ENCODE measurements at regions not wholly inside any gene's neighbourhood (a gene's known extent, or its start where the extent isn't known, plus 50 kb on each side); places are given as distances from the start of the nearest gene placed in this dataset.

DNA sequence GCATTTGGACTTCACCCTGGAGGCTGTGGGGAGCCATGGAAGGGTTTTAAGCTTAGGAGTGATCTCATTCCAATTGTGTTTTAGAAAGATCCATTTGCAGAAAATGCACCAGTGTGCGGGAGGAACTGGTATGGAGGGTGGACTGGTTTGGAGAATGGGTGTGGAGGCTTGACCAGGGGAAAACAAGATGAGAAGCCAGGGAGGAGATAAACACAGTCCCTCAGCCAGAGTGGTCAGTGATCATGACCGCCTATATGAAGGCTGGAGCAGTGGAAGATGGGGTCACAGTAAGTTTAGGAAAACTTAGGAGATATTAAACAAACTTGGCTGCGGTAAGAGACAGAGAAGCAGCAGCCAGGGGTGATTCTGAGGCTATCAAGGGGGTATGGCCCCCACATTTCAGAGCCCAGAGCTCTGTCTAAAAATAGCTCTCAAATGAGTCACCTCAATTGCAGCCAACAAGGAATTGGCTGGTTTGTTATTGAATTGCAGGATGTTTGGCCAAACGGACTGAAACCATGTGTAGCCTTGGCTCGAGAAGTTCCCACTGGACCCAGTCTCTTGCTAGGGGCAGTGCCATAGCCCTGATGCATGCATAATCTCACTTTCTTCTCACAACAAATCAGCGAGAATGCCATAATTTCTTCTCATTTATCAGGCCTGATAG lies 159.9 kb upstream of the TOP1 start:
- CTCF ChIA-PET (ENCODE audit: partially characterized antibody): interaction anchor here (0.6 to 1.7 kb wide), 7 partner anchors 8 to 239 kb away, joined by 3 to 7 read pairs (median 4); no protein-coding TSS in a partner anchor
- Histone ChIP-seq H4K5ac (ENCODE audit: insufficient read length, low read depth, low read length) (no peak overlapping the region), H3K18ac (ENCODE audit: extremely low read depth, low read length) (no peak overlapping the region), H2BK5ac (ENCODE audit: low read depth, low read length) (no peak overlapping the region), H2BK15ac (ENCODE audit: low read length) (no peak overlapping the region), H3K23ac (ENCODE audit: insufficient read length) (no peak overlapping the region), H3K56ac (replicated peaks; ENCODE audit: insufficient read length, low read depth, low read length) (no peak overlapping the region), H3K14ac (ENCODE audit: insufficient read length) (no peak overlapping the region), H2BK12ac (ENCODE audit: low read depth, low read length) (no peak overlapping the region), H2BK20ac (ENCODE audit: low read length) (no peak overlapping the region), H3K27me3 (replicated peaks in 1 of 4; ENCODE audit: control insufficient read depth in 3 of 4, extremely low read depth in 1 of 4, insufficient read depth in 3 of 4, low read length in 3 of 4) (no peaks in the 10 kb centered on the region), H3K4me3 (ENCODE audit: extremely low read depth in 1 of 4, insufficient read depth in 2 of 4, low read depth in 3 of 4, low read length in 4 of 4) (no peak overlapping the region), H3K9me3 (ENCODE audit: insufficient read depth in 2 of 2, low read depth in 1 of 2, low read length in 1 of 2) (no peaks in the 10 kb centered on the region), H3K27ac (ENCODE audit: low read depth, low read length) (no peak overlapping the region), H3K4me1 (replicated peaks in 1 of 4; ENCODE audit: control insufficient read depth in 3 of 4, insufficient read depth in 4 of 4, low read length in 3 of 4) (peaks cover 0 to 4% (median 1%) of the 10 kb centered on the region in 4 experiments; a peak in 3 of 7 replicates), H3K9ac (replicated peaks in 1 of 4; ENCODE audit: extremely low read depth in 1 of 4, low read depth in 3 of 4, low read length in 3 of 4) (no peak overlapping the region), H3K79me1 (ENCODE audit: low read depth, low read length) (no peaks in the 10 kb centered on the region), H3K4me2 (ENCODE audit: insufficient read depth in 1 of 2, low read depth in 2 of 2, low read length in 2 of 2) (no peak overlapping the region), H2AFZ (ENCODE audit: low read length) (no peak overlapping the region), H3K36me3 (ENCODE audit: control insufficient read depth in 2 of 4, insufficient read depth in 4 of 4, low read length in 3 of 4) (no peaks in the 10 kb centered on the region), H3K4ac (replicated peaks; ENCODE audit: insufficient read length, low read depth, low read length) (no peak overlapping the region), H4K91ac (replicated peaks; ENCODE audit: insufficient read length, low read length) (no peak overlapping the region), H4K8ac (ENCODE audit: extremely low read depth, insufficient read depth, low read length) (no peak overlapping the region), H3K23me2 (ENCODE audit: low read depth, low read length) (no peaks in the 10 kb centered on the region; the same call in 1 of the 2 replicates), H3K79me2 (ENCODE audit: control insufficient read depth in 1 of 2, insufficient read depth in 2 of 2, low read length in 2 of 2) (no peaks in the 10 kb centered on the region), H2BK120ac (replicated peaks; ENCODE audit: low read depth, low read length) (no peak overlapping the region), H2AK5ac (ENCODE audit: low read depth, low read length) (no peak overlapping the region), H4K20me1 (replicated peaks in 1 of 2; ENCODE audit: control insufficient read depth in 1 of 2, insufficient read depth in 2 of 2, low read length in 2 of 2) (no peaks in the 10 kb centered on the region)
- FAIRE-seq (no peak), DNase-seq (ENCODE audit: low read depth in 1 of 2, low spot score in 2 of 2) (no peak)
- 89% methylated on average over 6 of the region's 6 CpGs; no CpG with 5 or more reads in 1 of the 2 experiments for WGBS, 2 experiments (ENCODE audit: extremely low coverage in 1 of 2, insufficient coverage in 1 of 2, insufficient read length in 1 of 2, insufficient replicate concordance in 2 of 2, low coverage in 1 of 2, low lambda C conversion rate in 2 of 2, missing lambda C conversion rate in 1 of 2)
- POLR2A ChIA-PET (ENCODE audit: partially characterized antibody): no interaction called here
- TF ChIP-seq JUND (IDR thresholded peaks at IDR 0.05; ENCODE audit: low read length): no peak
- no peak for TF ChIP-seq SP1 (IDR thresholded peaks at IDR 0.05; ENCODE audit: low read depth, low read length)
